ENCODE measurements at regions not wholly inside any gene's neighbourhood (a gene's known extent, or its start where the extent isn't known, plus 50 kb on each side); places are given as distances from the start of the nearest gene placed in this dataset.
A peak's percentile ranks its signal among the peaks of the same experiment; 100 is the strongest.

GRCh38 chr2:71812736-71813135 is 334.9 kb downstream of the CYP26B1 start:
- DNase-seq (ENCODE audit: low read depth) = no peak

DNA sequence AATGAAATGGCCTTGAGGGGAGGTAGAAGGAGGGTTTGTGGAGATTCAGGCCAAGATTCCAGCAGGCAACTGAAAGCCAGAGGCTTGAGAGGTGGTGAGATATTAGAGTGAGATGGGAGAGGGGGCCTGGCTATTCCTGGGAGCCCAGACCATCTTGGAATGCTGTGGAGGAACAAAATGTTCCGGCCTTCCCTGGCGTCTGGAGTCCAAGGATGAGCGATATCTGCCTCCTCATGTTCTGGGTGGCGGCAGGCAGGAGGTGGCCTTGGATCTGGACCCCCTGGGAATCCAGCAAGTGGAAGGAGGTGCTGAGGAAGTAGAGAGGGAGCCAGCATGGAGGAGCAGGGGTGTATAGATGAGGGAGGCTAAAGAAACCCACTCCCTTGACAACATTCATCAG is 335.9 kb downstream of the CYP26B1 start:
- DNase-seq (ENCODE audit: low read depth) = no peak

- no peak for DNase-seq (ENCODE audit: low read depth)
These were observed 336.5 kb downstream of the CYP26B1 start for GRCh38 chr2:71811157-71811556.

- DNase-seq (ENCODE audit: low read depth) = no peak
These were observed 339.8 kb downstream of the CYP26B1 start for GRCh38 chr2:71807581-71808451.

GRCh38 chr2:71806432-71806831 is 341.2 kb downstream of the CYP26B1 start:
- no peak for DNase-seq (ENCODE audit: low read depth)

DNA sequence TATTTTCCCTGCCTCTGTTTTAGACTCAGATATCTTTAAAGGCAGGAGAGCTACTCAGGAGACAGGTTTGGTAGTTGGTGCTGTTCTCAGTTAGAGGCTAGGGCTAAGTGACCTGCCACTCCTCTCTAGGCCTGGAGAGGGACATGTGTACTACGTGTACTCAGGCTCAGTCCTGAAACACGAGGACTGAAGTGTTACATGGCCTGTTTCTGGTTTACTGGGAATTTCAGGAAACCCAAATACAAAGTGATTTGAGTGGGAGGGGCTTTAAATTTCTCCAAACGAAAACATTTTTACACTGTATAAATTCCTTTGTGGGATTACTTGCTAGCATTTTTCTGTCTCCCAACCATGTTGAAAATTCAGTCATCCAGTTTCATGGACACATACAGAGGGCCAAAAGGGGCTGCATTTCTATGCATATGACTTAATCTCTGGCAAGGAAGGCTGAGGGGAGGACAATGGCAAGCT is 343.3 kb downstream of the CYP26B1 start:
- DNase-seq (ENCODE audit: low read depth) = no peak

DNA sequence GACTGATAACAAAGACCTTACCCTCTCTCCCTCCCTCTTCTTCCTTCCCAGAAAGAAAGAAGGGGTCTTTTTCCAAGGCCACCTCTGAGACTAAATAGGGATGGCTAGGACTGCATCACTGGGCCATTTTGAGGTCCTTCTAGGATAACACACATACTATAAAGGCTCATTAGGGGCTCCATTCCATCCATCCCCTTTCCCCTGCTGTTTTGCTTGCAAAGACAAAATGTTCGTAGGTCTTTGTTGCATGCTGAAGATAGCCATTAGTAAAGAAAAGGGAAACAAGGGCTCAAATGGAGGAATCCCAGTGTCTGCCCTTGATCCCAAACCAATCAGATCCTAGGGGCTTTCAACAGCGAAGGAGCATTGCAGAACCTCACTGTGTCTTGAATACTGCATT is 344.3 kb downstream of the CYP26B1 start:
- DNase-seq (ENCODE audit: low read depth) = no peak

DNA sequence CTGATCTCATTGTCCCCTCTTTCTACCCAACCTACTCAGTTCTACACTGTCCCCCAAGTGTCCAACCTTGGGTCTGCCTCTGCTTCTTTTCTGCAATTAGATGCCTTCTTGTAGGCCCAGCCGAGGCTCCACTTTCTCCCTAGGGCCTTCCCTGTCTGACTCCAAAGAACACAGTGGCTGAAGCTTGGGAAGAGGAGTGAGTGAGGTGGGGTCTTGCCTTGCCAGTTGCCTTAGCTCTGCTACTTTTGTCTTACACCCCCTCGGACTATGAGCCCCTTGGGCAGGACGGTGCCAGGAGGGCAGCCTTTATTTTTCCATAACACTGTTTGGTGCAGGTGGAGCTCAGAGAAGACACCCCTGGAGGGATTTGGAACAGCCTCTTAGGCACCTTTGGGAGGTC is 345.1 kb downstream of the CYP26B1 start:
- no peak for DNase-seq (ENCODE audit: low read depth)

DNA sequence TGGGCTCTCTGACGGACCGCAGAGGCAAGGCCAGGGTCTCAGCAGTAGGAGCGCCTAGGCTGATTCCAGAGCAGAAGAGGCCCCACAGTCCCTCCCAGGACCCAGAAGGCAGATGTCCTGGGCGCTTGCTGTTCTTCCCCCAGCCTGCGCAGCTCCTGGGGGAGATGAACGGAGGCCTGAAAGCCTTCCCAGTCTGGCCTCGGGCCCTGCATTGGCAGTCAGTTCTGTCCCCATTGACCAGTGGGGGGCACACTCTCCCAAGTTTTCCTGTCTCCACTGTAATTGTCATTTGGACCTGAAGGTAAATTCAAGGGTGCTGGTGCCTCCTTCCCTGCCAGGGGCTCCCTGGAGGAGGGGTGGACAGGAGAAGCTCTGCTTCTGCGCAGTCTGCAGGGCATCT is 345.7 kb downstream of the CYP26B1 start:
- DNase-seq (ENCODE audit: low read depth) = peak; percentile 55

- no peak for DNase-seq (ENCODE audit: low read depth)
These were observed 346.1 kb downstream of the CYP26B1 start for GRCh38 chr2:71801556-71801955.

GRCh38 chr2:71800851-71801250 is 346.8 kb downstream of the CYP26B1 start:
- DNase-seq (ENCODE audit: low read depth) = no peak

DNA sequence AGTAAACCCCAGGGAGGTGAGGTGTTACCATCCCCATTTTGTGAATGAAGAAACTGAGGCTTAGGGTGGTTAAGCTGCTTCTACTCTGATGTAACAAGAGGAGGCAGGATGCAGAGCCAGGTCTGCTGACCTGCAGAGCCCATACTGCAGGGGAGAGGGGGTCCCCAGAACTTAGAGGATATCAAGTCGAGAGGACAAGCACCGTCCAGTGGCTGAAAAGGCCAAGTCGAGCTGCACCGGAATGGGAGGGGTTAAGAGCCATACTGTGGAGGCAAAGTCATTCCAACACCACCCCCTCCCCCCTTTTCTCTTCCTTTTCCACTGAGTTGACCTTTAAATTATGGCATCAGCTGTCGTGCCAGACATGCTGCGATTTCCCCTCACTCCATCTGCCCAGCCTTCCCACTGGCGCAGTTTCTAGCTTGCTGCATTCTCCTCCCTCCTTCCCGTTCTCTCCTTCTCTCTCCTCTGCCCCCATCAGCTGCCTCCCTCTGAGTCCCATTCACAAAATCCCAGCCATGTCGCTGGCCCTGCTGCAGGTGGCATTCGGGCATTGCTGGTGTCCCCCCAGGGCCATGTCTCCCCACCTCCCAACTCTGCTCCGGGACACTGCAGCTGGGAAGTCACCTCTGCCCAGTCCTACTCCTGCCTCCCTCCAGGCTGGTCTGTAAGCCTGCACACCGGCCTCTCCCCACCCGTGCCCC is 346.9 kb downstream of the DYSF start:
- DNase-seq (ENCODE audit: low read depth) = no peak

DNA sequence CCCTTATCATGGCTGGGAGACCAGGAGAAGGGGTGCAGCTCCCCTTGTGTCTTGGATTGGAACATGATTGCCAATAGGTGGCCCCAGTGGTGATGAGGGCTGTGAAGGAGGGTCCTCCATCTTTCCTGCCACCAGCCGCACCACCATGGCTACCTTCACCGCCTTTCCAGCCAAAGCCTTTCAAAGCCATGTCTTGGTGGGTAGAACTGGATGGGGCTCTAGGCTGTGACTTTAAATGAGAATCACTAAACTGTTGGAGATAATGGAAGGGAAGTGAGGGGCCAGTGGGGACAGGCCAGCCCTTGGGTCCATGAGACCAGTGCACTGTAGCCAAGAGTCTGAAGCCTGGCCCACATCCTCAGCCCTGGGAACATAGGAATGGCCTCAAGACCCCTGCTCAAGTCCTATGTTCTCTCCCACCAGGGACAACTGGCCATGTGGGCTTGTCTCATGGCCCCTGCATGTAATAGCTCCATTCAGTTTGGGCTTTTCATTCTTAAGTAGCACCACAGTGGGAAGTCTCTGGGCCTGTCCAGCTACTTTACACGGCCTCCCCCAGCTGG is 345.7 kb downstream of the DYSF start:
- no peak for DNase-seq (ENCODE audit: low read depth)

- DNase-seq (ENCODE audit: low read depth) = peak; percentile 35
These were observed 345.1 kb downstream of the DYSF start for GRCh38 chr2:71798266-71799012.

DNA sequence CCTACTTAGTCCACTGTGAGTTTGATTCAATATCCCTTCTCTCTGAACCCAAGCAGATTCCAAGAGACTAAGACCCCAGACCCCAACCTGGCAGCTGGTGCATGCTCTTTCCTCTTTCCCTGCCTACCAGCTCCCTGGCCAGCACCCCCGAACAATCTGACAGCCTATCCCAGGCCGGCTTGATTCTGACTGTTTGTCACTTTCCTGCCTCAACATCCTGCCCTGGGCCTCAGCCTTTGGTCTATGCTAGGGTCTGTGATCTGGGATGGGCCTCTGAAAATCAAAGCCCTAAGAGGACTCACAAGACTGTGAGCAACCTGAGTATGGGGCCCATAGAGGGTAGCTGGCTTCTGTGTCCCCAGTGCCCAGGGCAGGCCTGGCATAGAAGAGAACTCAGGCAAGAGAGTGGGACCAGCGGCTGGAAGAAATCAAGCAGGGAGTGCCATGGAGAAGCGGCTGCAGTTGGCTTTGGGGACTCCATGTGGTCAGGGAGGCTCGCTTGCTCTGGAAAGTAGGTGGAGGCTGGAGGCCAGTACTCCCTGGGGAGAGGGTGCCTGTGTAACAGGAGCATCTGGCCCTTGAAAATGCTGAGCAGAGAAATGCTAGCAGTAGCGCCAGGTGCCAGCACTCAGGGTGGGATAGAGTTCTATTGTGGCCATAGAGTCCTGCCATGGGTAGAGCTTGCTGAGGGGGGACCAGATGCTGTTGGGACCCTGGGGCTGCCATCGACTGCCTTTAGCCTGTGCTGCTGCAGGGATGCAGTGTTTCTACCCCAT is 343.9 kb downstream of the DYSF start:
- no peak for DNase-seq (ENCODE audit: low read depth)

DNA sequence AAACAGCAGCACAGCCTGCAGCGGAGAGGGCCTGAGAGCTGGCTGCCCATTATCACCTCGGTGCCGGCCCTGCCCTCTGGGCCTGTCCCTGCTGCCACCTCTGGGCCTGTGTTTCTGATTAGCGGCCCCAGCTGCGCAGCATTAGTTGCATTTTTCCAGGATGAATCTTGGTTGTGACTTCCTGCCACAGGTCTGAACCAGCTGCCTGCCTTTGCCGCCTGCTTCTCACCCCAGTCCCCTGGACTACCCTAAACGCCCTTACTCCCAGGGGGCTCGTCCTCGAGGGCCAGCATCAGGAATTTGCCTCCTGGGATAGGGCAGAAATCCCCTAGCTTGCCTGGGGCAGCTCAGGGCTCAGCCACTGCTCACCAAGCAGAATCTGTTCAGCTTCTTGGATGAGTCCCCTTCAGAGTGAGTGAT is 342.8 kb downstream of the DYSF start:
- DNase-seq (ENCODE audit: low read depth) = peak; percentile 24

DNA sequence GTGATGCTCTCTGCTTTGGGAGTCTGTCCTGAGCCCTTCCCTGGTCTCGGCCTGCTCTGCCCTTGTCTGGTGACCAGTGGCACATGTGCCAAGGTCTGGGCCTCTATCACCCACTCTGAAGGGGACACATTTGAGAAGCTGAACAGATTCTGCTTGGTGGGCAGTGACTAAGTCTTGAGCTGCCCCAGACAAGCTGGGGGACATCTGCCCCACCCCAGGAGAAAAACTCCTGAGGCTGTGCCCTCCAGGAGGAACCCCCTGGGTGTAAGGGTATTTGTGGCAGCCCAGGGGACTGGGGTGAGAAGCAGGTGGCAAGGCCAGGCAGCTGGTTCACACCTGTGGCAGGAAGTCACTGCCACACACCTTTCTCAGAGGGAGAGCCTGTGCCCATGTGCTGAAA is 342.1 kb downstream of the DYSF start:
- DNase-seq (ENCODE audit: low read depth) = no peak

DNA sequence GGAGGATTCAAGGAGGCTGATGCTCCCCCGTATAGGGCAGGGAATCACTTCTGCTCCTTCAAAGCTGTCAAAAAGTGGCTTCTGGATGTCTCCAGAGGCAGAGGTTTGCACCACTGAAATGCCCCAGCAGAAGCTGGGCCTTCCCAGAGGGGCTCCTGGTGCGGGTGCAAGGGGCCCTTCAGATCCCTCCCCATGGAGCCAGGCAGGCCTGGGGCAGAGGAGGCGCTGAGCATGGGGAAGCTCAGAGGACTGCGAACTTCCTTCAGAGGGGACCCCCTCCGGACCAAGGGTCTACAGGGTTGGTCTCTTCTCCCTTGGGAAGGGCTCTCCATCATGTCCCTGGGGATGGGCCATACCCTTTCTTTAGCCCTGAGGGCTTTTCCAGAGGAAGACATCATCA is 341.2 kb downstream of the DYSF start:
- DNase-seq (ENCODE audit: low read depth) = no peak

DNA sequence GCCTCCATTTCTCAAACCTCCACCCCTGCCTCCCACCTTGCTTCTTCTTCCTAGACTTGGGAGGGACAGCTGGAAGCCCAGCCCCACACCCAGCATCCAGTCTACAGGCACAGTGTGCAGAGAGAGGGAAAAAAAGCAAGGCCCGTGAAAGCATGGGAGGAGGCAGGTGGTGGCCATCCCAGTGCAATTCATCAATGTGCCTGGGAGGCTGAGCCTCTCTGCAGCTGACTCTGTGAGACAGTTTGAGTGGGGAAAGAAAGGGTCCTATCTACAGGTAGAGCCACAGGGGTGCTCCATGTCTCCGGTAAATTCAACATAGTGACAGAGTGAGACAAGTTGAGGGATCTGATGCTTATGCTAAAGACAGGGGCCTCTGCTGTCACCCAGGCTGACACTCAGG is 340.6 kb downstream of the DYSF start:
- no peak for DNase-seq (ENCODE audit: low read depth)

DNA sequence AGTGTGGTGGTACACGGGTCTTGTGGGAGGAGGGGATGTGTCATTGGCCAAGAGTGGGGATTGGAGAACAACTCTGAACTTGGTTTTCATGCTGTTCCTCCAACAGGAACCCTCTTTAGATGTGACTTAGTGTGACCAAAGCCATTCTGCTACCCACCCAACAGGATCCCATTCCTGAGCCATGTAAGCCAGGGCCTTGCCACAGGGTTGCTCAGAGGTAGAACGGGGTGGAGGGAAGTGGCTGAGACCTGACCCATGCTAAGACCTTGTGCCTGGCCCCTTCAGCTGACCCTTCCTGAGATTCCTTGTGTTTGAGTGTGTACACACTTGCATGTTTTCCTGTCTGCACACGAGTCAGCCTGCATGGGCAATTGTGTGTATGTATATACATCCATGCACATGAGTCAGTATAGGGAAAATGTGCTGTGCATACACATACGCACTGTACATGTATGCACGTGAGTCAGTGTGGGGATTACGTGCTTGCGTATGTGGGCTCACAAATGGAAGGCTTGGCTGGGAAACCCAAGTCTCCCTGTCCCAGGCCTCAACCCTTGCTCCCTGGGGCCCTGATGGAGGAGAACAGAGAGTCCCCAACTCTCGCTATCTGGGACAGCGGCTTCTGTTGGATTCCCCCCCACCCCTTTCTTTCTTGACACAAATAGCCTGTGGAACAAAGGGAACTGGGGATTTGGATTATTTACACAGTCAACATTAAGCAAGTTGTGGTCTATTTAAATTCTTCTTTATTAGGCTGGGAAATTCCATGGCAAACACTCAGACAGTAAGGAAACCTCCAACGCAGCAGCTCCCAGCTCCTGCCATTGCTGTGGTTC is 339.8 kb downstream of the DYSF start:
- DNase-seq (ENCODE audit: low read depth) = peak; percentile 32
